Medulla oblongata (tissue), 1 donor: ENCODE measurements at regions not wholly inside any gene's neighbourhood (a gene's known extent, or its start where the extent isn't known, plus 50 kb on each side); places are given as distances from the start of the nearest gene placed in this dataset.
"Not testable (repeated sequence)": the region's sequence is repeated elsewhere in the genome, so short reads cannot be mapped to it uniquely, and the experiment has no call there.

Experiments
- DNase-seq: peaks from one replicate; pipeline ENCODE4 v3.0.0-alpha.2; 2015; ENCODE audit errors: extremely low spot score

GRCh38 chrX:108843039-108843438 is 106.7 kb upstream of the IRS4 start:
- DNase-seq: not testable (repeated sequence)

GRCh38 chrX:108833993-108834392 is 97.6 kb upstream of the IRS4 start:
- no peak for DNase-seq

GRCh38 chrX:108811891-108812290 is 75.5 kb upstream of the IRS4 start:
- DNase-seq: no peak

- DNase-seq: no peak
Observed at GRCh38 chrX:108795240-108795639, 58.9 kb upstream of the IRS4 start.
